NCI-H226 (cell line): ENCODE measurements at regions not wholly inside any gene's neighbourhood (a gene's known extent, or its start where the extent isn't known, plus 50 kb on each side); places are given as distances from the start of the nearest gene placed in this dataset.

ENCODE experiments used
- DNase-seq: peaks from one replicate; pipeline ENCODE4 v3.0.0-alpha.2; 2015

DNA sequence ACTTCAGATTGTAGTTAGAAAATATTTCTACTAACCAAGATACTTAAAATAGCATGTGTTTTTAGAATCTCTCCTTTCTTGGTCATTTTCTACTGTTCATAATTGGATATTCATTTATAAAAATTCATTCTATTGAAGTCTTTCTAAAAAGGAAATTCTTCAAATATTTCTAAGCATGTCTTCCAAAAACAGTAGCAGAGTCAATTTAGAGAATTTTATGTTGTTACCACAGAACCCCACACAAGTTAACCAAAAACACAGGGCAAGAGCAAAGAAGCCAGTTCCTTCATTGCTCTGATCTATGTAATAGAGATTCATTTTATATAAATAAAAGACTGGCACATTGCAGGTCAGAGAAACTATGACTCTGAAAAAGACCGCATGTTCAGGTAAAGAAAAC, 345.1 kb upstream of the PITX2 start:
- DNase-seq: no peak

DNA sequence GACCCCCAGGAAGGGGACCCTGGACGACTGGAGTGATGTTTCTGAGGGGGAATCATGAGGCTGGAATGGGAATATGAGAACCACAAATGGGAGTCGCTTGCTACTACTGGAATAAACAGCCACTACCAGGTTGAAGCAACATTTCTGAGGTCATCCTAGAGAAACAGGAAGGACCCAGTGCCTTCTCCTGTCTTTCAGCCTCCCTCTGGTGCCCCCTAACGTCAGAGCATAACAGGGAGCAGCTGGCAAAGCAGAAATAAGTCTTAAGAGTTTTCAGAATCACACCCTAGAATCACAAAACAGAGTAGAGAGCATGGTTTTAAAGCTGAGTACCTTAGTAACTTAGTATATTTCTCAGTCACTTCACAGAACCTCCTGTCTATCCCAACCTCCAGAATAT, 347.8 kb upstream of the PITX2 start:
- DNase-seq: peak; percentile 51

DNA sequence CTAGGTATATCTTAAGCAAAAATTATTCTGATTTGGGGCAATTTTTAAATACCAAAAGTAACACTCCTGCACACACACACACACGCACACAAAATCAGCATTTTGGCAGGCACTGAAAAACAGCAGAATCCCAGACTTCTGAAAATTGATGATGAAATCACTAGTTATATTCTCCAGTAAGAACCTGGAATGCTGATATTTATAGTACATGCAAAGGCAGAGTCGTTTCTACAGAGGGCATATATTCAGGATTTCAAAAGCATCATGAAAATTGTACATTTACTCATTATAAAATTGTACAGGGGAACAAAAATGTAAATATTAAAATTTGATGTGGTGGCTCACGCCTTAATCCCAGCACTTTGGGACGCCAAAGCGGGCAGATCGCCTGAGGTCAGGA, 352.5 kb upstream of the PITX2 start:
- DNase-seq: no peak

DNA sequence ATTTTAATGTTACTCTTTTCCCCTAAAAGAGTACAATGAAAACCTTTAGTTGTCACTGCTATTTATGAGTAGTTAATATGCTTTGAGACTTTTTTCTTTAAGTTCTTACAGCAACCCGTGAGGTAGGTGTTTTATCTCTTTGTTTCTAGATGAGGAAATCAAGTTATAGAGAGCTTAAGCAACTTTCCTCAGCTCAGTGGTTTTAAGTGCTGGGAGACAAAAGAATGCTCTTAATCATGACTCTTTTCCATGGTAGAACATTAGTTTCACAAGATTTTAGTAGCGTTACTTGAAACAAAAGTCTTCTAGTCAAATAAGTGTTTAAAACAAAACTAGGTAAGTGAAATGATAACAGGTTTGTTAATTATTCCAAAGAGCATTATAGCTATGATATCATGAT, 354.7 kb upstream of the PITX2 start:
- no peak for DNase-seq

DNA sequence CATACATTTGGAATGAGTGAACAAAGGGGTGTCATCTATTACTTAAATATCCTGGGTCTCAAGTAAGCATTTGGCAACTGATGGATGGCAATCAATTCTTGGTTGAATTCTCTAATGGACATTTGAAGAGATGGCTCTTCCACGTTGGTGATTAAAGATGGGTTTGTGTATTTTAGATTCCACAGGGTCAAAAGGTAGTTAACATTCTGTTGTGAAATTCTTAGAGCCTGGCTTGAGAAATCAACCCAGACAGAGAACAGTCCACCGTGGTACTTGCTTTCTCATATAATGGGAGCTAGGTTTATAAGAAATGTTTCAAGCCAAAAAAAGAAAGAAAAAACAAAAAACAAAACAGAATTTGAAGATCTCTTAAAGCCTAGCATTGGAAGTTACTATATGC, 355.9 kb upstream of the PITX2 start:
- no peak for DNase-seq

DNA sequence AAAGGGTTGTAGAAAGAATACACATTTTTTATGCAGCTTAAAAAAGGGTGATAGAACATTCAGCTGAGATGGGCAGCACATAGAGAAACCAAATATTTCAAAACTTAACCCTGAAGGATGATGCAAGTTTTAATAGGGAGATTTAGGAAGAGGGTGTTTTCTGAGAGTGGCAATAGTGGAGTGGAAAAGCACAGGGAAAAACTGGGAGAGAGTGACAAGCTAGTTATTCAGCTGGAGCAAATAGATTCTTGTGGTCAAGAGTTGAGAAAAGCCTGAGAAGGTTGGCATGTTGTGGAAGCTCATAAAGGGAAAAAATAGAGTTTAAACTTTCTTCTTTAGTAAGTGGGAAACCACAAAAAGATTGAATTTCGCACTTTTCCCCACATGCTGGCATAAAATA, 359.6 kb upstream of the PITX2 start:
- no peak for DNase-seq

DNA sequence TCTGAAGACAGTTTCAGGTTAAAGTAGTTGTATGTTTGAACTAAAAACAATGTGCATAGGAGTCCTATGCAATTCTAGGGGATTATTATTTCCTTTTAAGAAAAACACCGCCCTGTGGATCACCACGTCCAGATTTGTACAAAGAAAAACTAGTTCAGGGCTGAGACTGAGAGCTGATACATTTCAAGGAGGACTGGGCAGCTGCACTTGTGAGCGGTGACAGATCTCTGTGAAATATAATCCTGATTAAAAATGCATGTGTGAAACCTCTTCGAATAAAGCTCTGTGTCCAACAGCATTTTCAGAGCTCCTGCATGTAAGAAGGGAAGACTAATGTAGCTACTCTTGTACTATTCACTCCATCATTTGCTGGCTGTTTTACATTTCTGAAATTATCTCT, 365.8 kb upstream of the PITX2 start:
- DNase-seq: no peak

DNA sequence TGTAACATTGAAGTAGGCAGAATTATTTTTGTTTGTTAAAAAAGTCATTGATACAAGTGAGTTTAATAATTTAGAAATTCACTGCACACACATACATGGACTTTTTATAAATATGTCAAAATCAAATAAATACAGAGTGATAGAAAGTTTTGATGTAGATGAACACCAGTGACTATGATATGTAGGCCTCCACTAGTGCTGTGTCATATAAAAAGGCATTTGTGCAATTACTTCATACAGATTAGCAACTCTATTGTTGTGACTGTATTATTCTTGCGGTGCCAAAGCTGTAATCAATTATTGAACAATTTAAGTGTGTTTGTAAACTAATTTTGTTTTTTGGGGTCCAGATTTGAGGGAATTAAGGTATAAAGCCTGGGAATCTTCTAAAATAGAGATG, 366.2 kb upstream of the PITX2 start:
- no peak for DNase-seq

DNA sequence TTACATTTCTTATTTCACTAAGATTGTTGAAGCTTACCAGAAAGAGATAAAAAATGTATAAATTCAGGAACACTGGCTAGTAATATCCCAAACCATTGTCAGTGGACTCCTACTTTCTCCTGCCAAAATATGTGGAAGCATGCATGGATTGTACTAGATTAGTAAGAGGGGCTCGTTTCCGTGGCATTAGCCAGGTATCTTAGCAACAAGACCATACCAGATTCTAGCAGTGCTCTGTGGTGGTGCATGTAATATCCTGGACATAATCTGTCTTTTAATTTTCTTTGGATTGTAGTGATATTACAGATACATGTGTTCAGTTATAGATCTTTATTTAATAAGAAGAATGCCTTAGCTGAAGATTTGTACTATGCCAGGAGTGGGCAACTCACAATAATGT, 371.9 kb upstream of the PITX2 start:
- DNase-seq: no peak

DNA sequence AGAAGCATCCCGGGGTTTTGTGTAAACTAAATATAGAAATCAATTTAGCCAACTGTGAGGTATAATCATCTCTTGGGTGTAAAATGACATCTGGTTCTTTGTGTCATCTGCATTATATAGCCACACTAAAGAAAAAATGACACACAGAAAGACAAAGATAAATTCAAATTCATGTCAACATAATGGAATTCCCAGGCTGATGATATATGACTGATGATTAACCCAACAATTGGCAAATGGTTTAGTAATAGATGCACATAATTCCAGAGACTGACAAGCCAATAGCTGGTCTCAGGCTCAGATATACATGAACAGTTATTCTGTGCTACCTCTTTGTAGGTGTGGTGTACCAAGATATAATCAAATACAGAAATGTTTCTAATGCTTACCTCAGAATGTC, 375.4 kb upstream of the PITX2 start:
- DNase-seq: no peak

DNA sequence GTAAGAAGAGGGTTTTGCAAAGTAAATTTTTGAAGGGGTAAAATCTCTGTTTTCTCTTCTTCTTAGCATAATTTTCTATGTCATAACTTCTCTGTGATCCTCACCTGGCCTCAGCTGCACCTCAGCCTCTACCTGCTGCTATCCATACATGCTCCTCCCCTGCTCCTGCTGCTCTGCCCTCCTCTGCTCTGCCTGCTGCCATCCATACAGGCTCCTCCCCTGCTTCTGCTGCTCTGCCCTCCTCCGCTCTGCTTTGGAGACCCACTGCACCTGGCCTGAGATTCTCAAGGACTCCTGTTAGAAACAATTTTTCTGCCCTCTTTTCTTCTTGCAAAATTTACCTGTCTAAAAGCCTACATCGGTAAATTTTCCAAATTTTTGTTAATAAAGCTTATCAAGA, 388.6 kb upstream of the PITX2 start:
- DNase-seq: no peak

DNA sequence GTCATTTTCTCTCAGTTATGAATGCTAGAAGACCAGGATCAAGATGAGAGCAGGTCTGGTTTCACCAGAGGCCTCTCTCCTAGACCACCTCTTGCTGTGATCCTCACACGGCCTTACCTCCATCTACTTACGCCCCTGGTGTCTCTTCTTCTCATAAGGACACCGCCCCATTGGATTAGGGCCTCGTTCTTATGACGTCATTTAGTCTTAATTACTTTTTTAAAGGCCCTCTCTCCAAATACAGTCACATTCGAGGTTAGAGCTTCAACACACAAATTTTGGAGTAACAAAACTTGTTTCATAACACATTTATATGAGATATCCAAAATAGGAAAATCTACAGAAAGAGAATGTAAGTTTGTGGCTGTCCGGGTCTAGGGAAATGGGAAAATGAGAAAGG, 391.0 kb upstream of the PITX2 start:
- DNase-seq: no peak

DNA sequence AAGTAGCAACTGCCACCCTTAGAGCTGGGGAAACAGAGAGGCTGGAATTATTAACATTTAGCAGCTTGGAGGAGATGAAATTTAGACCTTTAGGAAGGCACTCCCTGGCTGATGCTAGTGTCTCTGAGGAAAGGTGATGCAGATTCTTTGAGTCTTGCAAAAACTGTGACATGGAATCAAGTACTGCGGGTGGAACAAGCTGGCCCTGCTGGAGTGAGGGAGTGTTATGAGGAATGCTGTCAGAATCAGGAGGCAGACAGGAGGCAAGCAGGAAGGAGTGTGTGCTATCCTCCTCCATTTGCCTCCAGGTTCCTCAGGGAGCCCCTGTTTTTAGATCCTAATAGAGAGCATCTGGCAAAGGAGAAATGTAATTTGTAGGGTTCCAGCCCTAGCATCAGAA, 391.7 kb upstream of the PITX2 start:
- no peak for DNase-seq

DNA sequence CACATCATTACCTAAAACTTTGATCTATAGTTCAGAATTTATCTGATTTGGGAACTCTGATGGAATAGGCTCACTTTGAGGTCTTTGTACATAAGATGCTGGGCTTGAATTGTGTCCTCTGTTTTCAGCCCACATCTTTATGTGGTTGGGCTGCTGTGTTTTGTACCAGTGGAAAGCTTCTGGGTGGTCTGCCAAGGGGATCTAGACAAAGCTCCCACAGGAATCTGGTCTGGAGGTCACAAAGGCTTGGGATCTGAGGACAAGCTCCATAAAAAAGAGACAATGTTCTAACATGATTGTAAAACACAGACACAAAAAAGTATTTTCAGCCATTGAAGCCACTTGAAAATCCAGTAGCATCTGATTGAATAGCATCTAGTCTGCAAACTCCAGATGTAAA, 393.5 kb upstream of the PITX2 start:
- DNase-seq: no peak

DNA sequence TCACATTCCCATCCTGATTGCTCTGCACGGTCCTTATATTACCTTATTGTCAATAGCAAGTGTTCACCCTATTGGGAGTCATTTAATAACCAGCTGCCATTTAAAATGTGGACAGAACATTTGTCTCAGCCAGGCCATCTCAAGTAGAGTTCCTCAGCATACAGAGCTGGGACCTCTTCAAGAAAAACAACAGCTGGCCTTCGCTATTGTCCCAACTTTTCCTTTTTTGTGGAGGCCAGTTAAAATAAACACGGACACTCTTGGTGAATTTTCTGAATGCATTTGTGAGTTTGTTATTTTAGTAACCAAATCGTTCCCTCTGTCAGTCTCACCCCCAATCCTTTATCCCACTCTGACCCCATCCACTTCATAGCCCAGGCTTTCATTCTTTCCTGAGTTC, 395.3 kb upstream of the PITX2 start:
- DNase-seq: no peak

DNA sequence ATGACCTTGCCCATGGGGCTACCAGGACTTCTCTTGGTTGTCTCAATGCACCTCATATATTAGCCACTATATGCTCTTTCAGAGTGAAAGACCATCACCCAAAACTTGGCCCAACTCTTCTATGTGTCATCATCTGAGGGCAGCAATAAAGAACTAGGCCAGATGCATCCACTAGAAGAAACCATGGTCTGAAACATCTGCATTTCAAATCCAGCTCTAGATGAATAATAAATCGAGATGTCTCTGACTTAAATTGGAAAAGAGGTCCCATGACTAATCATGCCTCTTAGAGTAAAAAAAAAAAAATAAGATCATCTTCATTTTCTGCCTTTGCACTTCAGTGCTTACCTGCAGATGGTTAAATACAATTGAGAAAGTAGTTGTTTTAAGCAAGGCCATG, 397.6 kb upstream of the PITX2 start:
- no peak for DNase-seq

DNA sequence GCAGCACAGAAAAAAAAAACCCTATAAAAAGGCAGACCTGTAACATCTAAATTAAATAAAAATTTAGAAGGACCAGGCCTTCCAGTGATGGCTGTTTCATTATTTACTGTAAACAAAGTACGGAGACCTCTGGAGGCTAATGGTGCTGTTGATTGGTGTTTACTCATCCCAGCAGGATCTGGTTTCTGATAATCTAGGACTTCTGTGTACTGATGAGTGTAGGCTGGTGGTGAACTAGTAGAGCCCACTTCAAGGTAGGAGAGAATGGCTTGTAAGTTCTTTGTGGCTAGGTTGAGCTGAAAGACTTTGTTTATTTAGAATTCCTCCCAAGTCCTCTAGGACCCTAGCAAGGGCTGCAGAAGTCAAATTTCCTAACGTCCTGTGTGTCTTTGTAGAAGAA, 398.1 kb upstream of the PITX2 start:
- no peak for DNase-seq

DNA sequence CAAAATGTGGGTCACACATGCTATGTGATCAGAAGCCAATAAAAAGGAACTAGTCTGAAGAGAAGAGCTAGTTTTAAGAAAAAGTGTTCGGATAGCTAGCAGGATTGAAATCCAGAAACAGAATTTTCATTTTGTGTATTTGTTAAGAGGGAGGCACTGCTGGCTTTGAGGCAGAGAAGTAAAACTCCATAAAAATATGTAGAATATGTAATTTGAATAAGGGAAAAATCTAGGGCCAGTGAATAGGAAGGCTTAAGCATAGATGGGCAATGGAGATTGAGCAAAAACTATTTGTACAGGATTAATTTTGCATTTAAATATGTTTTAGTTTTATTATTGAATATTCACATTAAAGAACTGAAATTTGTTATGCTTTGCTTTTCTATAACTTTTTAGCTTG, 399.9 kb upstream of the PITX2 start:
- DNase-seq: no peak

DNA sequence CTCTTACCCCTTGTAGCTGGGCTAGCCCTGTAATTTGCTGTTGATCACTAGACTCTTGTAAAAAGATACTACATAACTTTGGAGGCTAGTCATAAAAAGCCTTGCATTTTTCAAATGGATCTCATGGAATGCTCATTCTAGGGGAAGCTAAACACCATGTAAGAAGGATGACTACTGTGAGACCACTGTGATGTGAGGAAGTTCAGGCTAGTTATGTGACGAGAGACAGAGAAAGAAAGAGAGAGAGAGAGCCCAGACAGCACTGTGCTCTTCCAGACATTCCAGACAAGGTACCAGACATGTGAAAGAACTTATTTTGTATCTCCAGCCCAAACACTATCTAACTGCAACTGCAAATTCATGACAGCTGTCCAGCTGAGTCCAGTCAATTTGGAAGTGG, 404.6 kb upstream of the PITX2 start:
- peak; percentile 21 for DNase-seq

DNA sequence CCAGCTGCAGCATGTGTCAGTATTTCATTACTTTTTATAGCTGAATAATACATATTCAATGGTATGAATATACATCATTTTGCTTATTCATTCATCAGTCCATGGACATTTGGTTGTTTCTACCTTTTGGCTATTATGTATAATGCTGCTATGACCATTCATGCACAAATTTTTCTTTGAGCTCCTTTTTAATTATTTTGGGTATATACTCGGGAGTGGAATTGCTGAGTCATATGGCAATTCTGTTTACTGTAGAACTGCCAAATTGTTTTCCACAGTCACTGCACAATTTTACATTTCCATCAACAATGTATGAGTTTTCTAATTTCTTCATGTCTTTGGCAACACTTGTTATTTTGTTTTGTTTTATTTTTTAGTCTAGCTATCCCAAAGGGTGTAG, 405.9 kb upstream of the PITX2 start:
- DNase-seq: no peak

DNA sequence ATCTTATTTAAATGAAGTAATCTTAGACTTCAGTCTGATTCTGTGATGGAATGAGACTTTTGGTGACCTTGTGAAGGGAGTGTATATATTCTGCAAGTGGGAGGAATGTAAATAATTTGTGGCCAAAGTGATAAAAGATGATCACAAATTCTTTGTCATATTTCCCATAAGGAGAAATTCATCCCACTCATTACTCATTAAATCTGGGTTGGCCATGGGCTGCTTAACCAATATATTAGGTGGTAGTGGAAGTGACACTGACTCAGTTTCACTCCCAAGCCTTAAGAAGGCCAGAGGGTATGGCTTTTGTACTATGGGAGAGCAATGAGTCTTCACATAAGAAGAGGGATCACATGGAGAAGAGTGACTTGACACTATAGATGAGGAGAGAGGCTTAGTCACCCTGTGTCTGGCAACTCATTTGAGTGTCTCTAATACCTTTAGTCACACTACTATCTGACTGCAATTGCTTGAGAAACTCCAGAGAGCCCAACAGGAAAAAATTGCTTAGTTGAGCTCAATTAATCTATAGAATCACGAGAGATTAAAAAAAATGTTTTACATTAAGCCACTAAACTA, 408.2 kb upstream of the PITX2 start:
- DNase-seq: no peak

DNA sequence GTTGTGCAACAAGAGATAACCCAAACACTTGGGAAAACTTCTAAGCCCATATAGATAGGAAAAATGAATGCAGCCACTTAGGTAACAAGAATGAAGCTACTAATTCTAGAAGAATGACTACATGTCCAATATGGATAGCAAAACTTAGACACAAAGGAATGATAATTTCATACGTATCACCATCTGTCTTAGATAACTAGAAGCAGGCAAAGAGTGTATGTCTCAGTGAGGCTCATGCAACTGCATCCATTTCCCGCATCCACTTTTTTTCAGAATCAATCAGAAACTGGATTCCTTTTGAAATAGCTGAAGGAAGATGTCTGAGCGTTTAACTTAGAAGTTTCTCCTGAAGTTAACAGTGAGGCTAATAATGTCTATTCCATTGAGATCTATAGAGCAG, 408.7 kb upstream of the PITX2 start:
- DNase-seq: no peak

DNA sequence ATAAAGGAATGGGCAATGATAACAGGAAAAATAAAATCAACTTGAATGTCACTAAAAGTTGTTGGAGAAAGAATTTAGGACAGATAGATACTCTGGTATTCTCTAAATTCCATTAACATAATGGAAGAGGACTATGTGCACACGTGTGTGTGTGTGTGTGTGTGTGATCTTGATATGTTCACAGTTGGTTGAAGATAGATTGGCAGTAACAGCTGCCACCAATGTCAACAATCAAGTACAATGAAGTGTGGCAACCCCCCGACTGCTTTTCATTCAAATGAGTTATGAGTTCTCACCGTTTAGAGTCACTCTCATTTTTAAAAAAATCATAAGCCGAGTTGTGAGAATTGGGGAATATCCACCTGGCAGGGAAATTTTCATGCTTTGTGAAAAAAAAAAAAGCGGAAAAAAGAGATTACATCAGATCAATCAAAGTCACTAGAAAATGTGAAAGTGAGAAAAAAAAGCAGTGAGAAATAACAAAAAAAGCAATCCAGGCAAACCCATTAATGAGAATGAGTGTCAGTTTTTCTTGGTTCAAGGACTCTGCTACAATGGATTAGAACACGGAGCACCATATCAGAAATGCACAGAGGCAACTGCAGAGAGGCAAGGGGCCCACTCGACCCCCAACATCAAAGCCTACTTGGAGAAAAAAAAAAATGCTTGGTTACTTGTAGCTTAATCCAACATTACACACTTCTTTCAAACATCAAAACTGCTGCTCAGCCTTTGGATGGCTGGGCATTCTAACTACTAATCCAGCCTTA, 414.9 kb upstream of the PITX2 start:
- no peak for DNase-seq

DNA sequence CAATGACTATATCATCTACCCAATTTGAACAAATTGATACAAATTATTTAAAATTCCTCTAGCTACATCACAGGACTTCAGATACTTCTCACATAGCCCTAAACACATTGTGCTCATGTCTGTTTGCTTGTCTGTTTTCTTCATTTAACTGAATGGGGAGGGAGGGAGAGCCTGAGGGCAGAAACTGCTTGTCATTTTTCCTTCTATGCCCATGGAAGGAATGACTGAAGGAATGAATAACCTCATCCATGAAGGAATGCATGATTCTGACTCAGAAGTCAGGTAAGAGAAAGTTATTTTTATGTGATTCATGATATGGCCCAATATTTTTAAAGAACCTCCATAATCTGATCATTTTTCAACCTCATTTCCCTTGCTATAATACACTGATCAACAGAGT, 418.0 kb upstream of the PITX2 start:
- peak; percentile 71 for DNase-seq

DNA sequence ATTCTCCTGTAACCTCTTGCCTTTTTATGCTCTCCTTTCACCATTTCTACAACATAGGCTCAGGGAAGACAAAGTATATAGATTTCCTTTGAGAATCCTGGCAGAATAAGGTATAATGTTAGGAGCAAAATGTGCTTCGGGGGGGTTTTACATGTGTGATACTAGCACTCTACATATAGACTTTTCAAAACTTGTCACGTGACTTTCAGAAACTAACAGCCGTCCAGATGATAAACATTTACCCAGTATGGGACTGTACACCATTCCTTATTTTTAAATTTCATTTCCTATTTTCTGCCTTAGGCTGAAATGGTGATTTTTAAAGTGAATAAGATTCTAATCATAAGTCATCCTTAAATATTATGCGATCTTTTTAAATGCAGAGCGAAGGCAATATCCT, 420.4 kb upstream of the PITX2 start:
- no peak for DNase-seq
